ENCODE measurements at regions not wholly inside any gene's neighbourhood (a gene's known extent, or its start where the extent isn't known, plus 50 kb on each side); places are given as distances from the start of the nearest gene placed in this dataset.
A peak's percentile ranks its signal among the peaks of the same experiment; 100 is the strongest.

- no peak for TF ChIP-seq ZNF462 (CRISPR knock-in tag; IDR thresholded peaks at IDR 0.05)
- TF ChIP-seq STAT1 (IDR thresholded peaks at IDR 0.05; ENCODE audit: unreplicated experiment): no peak
- TF ChIP-seq ZNF114 (CRISPR knock-in tag; IDR thresholded peaks at IDR 0.05): no peak
- TF ChIP-seq REST (IDR thresholded peaks at IDR 0.05; ENCODE audit: unreplicated experiment): no peak
- TF ChIP-seq CREB1 (CRISPR knock-in tag; IDR thresholded peaks at IDR 0.05; ENCODE audit: low read depth): no peak
Measured at GRCh38 chr16:52740766-52741165, 193.8 kb upstream of the TOX3 start (continued).

DNA sequence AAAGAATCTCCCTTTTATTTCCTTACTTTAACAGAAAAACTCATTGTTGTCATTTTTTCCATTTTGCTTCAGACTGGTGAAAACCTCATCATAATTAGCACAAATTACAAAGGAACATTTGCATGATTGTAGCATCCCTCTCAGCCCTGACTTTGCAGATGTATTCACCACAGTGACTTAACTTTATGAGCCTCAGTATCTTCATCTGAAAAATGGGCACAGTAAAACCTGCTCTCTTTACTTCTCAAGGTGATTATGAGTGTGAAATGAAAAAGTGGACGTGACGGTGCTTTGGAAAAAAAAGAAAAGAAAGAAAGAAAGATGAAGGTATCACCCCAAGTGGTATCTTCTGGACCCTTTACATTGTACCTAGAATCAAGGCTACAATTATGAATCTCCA is 193.4 kb upstream of the TOX3 start:
- peaks cover 14% of the 10 kb centered on the region for H3K9me3 Mint-ChIP-seq
- no peak overlapping the region for H3K27ac Mint-ChIP-seq
- no peaks in the 10 kb centered on the region for H3K27me3 Mint-ChIP-seq (ENCODE audit: insufficient read depth, low read depth, poor library complexity)
- H3K36me3 Mint-ChIP-seq (ENCODE audit: low read depth): peaks cover 6% of the 10 kb centered on the region; the same call in 1 of the 3 replicates
- DNase-seq (ENCODE audit: low spot score): no peak
- Histone ChIP-seq H3K4me2 (peak overlapping the region; percentile 50; the same call in 1 of the 2 replicates), H3F3A (replicated peaks; ENCODE audit: low read depth) (no peaks in the 10 kb centered on the region), H2AFZ (no peak overlapping the region), H4K20me1 (replicated peaks; ENCODE audit: insufficient read depth) (no peaks in the 10 kb centered on the region), H3K9me2 (ENCODE audit: insufficient read depth) (peaks cover 12% of the 10 kb centered on the region), H3K4me1 (ENCODE audit: insufficient read depth) (peaks cover 16% of the 10 kb centered on the region), H3K79me2 (replicated peaks; ENCODE audit: insufficient read depth) (no peaks in the 10 kb centered on the region), H3K36me3 (ENCODE audit: insufficient read depth) (no peaks in the 10 kb centered on the region), H3K27me3 (ENCODE audit: insufficient read depth) (no peaks in the 10 kb centered on the region), H3K4me3 (no peak overlapping the region), H3K27ac (ENCODE audit: low read depth) (no peak overlapping the region)
- peaks cover 13% of the 10 kb centered on the region for H3K4me1 Mint-ChIP-seq
- ATAC-seq: no peak
- no peak overlapping the region for H3K4me3 Mint-ChIP-seq
- TF ChIP-seq ZNF462 (CRISPR knock-in tag; IDR thresholded peaks at IDR 0.05) (no peak), POLR2AphosphoS5 (IDR thresholded peaks at IDR 0.05; ENCODE audit: low read depth) (no peak), ZNF331 (CRISPR knock-in tag; IDR thresholded peaks at IDR 0.05; ENCODE audit: low read depth) (no peak)

Measured in GM23338 (cell line).